GM21717 (cell line): ENCODE measurements at regions not wholly inside any gene's neighbourhood (a gene's known extent, or its start where the extent isn't known, plus 50 kb on each side); places are given as distances from the start of the nearest gene placed in this dataset.

Source experiments
- ATAC-seq: cut with Tn5 transposase; IDR thresholded peaks from one replicate; pipeline ENCODE4 v1.9.1; 2021; ENCODE audit warnings: mild to moderate bottlenecking, moderate library complexity; ENCODE audit not compliant: unreplicated experiment

GRCh38 chr4:92100975-92101374, 202.8 kb upstream of the GRID2 start:
- no peak for ATAC-seq

DNA sequence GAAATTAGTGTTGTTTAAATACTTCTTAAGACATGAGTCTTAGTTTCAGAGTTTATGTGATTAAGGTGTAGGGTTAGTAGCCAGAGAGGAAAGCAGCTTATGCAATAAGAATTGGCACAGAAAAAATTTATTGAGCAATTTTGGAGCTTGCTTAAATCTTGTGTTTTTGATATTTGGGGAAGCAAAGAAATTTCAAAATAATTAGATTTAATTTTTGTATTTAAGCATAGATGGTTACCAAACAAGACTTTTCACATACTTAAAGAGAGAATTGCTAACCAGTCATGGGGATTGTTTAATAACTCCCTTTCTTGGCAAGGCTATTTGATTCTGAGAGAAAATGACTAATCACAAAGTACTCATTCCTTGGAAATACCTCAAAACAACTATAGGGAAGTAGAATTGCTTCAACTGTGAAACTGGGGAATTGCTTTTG, 202.0 kb upstream of the GRID2 start:
- ATAC-seq: no peak

DNA sequence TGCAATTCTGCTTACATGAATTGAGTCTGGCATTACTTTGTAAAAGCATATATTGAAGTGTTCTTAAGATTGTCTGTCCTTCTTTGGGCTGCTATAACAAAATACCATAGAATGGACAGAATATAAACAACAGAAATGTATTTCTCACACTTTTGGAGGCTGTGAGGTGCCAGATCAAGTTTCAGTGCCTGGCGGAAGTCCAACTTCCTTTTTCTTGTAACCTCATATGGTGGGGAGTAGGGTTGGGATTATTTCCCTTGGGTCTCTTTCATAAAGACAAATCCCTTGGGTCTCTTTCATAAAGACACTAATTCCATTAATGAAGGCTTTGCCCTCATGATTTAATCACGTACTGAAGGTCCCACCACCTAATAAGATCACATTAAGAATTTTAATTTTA, 199.3 kb upstream of the GRID2 start:
- ATAC-seq: no peak

DNA sequence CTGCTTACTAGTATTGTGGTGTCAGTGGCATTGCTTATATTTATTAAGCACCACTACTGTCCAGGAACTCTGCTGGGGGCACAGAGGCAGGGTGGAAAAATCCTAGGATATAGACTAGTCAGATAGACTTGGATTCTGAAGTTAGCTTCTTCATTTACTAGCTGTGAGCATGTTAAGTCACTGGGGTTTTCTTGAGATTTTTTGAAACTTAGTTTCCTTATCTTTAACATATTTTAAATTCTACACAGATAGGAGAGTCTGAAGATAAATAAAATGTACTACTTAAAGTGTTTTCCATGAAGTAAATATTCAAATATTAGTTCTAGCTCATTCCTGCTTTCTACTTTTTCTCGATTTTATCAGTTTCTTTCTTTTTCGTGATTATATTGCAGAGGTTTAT, 196.9 kb upstream of the GRID2 start:
- ATAC-seq: no peak

- no peak for ATAC-seq
These were observed 192.3 kb upstream of the GRID2 start for GRCh38 chr4:92111493-92111892.

- ATAC-seq: no peak
These were observed 191.0 kb upstream of the GRID2 start for GRCh38 chr4:92112805-92113204.

DNA sequence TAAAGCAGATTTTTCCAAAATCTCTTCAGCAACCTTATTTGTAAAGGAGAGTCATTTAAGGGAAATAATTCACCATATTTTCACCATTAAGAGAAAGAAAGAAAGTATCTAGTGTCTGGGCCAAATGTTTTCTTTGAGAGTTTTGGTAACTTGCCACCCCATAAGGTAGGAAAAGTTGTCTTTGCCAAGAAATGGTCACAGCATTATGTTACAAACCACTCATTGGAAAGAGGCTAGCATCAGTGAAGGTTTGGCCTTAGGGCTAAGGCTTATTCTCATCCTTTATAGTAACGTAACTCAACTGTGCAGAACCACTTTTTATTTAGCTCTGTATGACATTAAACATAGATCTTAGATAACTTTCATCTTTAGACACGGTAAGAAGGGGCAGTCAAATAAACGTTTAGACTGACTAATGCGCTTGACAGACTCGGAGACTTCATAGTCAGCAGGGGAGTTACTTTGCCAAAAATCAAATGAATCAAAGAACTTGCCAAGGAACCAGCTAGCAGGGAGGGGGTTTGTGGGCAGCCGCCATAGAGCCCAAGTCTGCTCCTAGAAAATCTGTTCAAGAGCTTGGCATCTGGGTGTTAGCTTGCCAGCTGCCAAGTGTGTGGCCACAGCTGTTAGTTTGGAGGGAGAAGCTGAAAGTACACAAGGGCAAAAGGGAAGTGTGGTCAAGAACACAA, 182.8 kb upstream of the GRID2 start:
- no peak for ATAC-seq

DNA sequence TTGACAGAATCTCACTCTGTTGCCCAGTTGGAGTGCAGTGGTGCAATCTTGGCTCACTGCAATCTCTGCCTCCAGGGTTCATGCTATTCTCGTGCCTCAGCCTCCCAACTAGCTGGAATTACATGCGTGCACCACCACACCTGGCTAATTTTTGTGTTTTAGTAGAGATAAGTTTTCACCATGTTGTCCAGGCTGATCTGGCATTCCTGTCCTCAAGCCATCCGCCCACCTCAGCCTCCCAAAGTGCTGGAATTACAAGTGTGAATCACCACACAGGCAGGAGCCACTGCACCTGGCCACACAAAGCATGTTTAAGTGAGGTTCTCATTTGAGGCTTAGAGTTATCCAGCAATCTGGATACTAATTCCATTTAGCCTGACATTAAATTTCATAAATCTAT, 180.9 kb upstream of the GRID2 start:
- no peak for ATAC-seq

- ATAC-seq: no peak
These were observed 175.1 kb upstream of the GRID2 start for GRCh38 chr4:92128676-92129075.

- no peak for ATAC-seq
These were observed 174.3 kb upstream of the GRID2 start for GRCh38 chr4:92129408-92129994.

DNA sequence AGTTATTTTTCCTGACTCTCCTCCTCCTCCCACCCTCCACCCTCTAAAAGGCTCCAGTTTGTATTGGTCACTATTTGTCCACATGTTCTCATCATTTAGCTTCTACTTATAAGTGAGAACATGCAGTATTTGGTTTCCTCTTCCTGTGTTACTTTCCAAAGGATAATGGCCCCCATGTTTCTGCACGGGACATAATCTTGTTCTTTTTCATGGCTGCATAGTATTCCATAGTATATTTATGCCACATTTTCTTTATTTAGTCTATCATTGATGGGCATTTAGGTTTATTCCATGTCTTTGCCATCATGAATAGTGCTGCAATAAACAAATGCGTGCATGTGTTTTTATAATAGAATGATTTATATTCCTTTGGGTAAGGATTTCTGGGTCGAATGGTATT, 167.3 kb upstream of the GRID2 start:
- ATAC-seq: no peak

DNA sequence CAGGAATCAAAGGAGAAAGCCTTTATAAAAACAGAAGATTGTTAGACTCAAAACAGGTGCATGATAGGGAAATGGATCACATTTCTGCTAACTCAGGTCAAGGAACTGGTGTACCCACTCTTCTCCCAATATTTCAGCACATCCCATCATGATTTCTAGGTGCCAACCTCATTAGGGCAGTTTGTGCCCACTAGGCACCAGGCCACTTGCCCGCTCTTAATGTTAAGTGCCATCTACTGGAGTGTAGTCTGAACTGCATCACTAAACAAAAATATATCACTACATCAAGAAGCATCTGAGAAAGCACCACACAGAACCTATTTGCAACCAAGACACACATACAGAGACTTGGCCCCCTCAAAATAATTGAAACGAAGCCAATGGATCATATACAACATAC, 140.4 kb upstream of the GRID2 start:
- ATAC-seq: no peak

DNA sequence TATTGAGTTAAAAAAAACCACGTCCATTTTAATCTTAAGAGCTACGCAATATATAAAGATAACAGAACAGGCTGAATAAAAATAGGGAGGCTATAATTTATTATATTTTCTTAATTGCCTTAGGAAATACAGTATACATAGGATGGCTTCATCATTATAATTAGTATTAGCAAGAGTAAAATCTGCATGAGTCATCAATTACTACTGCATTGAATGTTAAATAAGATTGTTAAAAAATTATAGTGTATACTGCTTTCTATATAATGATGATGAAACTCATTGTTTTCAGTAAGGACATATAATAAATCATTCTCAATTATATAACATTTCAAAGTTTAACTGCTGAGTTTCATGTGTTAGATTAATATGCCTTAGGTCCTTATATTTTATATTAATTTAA, 133.4 kb upstream of the GRID2 start:
- no peak for ATAC-seq

- no peak for ATAC-seq
These were observed 131.6 kb upstream of the GRID2 start for GRCh38 chr4:92172203-92172602.

DNA sequence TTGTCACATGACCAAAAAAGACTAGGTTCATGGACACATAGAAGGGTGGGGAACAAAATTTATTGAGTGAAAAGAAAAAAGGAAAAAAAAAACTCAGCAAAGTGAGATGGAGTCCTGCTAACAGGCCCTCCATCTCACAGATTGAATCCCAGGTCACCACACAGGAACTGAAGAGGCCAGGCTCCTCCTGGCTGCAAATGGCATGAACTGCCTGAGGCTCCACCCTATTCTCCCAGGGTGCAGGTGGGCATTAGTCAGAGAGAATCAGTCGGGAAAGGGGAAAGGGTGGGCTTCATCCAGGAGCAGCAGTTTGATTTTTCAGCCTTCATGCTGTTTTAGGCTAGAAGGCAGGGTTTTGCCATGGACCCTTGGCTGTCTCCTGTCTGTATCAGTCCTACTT, 128.5 kb upstream of the GRID2 start:
- no peak for ATAC-seq

GRCh38 chr4:92182006-92182735, 121.6 kb upstream of the GRID2 start:
- ATAC-seq: no peak

DNA sequence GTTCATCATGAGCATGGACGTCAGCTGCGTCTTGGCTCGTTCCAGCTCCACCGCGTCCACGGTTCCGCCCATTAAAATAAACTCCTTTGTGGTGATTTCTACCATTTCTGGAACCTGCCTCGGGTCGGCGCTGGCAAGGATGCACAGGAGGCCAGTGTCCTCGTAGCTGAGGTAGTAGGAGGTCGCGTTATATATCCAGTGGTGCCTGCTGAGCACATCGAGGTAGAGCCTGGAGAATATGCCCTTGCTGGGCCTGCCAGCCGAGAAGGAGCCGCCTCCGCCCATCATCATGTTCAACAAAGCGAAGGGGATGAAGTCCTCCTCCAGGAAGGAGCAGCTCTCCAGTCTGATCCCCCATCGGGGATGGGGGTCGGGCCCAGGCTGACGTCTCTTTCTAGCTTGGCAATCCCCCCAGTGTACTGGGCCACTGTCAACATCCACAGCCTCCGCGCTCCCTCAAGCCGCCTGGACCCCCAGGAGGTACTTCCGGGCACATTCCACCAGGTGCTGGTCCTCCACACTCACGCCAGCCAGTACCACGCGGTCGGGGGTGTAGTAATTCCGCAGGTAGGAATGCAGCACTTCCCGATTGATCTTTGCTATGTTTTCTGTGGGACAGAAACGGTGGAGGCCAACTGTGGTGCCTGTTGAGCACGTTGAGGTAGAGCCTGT, 120.9 kb upstream of the GRID2 start:
- no peak for ATAC-seq

- ATAC-seq: no peak
These were observed 119.9 kb upstream of the GRID2 start for GRCh38 chr4:92183825-92184224.

- ATAC-seq: no peak
These were observed 119.2 kb upstream of the GRID2 start for GRCh38 chr4:92184566-92184965.

GRCh38 chr4:92186239-92186638, 117.5 kb upstream of the GRID2 start:
- ATAC-seq: no peak

DNA sequence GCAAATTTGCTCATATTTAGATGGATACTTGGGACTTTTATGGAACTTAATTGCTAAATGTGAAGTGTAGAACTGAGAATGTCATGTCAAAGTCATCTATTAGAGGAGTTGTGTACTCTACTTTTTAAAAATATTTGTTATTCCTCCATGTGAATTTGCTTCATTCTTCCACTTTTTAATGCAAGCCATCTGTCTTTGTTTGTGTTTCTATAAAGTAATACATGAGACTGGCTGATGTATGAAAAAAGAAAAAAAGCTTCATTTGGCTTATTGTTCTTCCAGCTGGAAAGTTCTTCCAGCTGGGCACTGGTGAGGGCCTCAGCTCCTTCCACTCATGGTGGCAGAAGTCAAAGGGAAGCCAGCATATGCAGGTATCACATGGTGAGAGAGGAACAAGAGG, 114.6 kb upstream of the GRID2 start:
- no peak for ATAC-seq

DNA sequence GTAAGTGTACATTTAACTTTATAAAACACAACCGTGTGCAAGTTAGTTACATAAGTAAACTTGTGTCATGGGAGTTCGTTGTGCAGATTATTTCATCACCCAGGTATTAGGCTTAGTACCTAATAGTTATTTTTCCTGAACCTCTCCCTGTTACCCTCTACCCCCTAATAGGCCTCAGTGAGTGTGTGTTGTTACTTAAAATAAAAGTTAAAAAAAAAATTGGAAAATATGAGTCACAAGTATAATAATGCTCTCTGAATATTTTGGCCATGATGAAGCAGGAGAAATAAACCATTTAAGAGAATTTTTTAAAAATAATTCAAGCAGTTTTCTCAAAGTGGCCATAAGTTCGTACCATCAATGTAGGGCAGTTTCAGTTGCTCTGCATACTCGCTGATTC, 105.1 kb upstream of the GRID2 start:
- ATAC-seq: no peak
